HepG2 (cell line): ENCODE measurements at regions not wholly inside any gene's neighbourhood (a gene's known extent, or its start where the extent isn't known, plus 50 kb on each side); places are given as distances from the start of the nearest gene placed in this dataset.

ENCODE experiments used
- ATAC-seq: fragments of 200-7000 bp; cut with Tn5 transposase; 3 replicates; pipeline ENCODE4 v1.9.1; 2020; ENCODE audit warnings: mild to moderate bottlenecking, moderate library complexity
- BruUV-seq: library from RNA; stranded (reverse); fragments of 400-500 nt; replicated peaks from 2 replicates; lab custom pipeline; 2021; lab: Mats Ljungman, UMichigan
- CTCF ChIA-PET: fragments of 300-600 bp; formaldehyde crosslinking; extraction: SDS; loops from one replicate; lab custom pipeline; 2021; ENCODE audit warnings: low total read pairs, inconsistent platforms, low intra/inter-chr PET ratio; lab: Yijun Ruan, JAX
- POLR2A ChIA-PET: fragments of 350-600 bp; sonication (Branson Sonifier 250); formaldehyde crosslinking; loops from one replicate; lab custom pipeline; 2020; ENCODE audit warnings: antibody characterized with exemption, inconsistent platforms; lab: Yijun Ruan, JAX
- DNase-seq: peaks from one replicate; pipeline ENCODE4 v3.0.0-alpha.2; 2015; ENCODE audit warnings: low spot score
- FAIRE-seq: peaks from 3 replicates; lab custom pipeline; 2011; peaks lifted over from hg19 to GRCh38; lab: Jason Lieb, UNC
- H2AFZ ChIP-seq: one replicate; pipeline ENCODE4 v1.6.1; 2011; ENCODE audit warnings: low read length, inconsistent platforms
- H3K27ac ChIP-seq: fragments of 300-600 bp; 3 replicates; pipeline ENCODE4 v1.8.0; 2011; ENCODE audit warnings: mixed run types, mild to moderate bottlenecking, mixed read lengths, low read length, inconsistent platforms; ENCODE audit not compliant: insufficient read depth; ENCODE audit errors: extremely low read length
- H3K27me3 ChIP-seq, 2 experiments: fragments of 200-600 bp in 1 of 2; 2 replicates in 1 of 2; 3 replicates in 1 of 2; pipeline versions ENCODE4 v1.6.0 to v1.8.0; 2011; ENCODE audit warnings: low read length in 2 of 2, mild to moderate bottlenecking in 2 of 2, moderate library complexity in 2 of 2, inconsistent platforms in 1 of 2; ENCODE audit not compliant: insufficient read depth in 2 of 2, control insufficient read depth in 1 of 2
- H3K36me3 ChIP-seq, 2 experiments: fragments of 200-600 bp in 1 of 2; replicated peaks in 1 of 2; 2 replicates in 1 of 2; 3 replicates in 1 of 2; pipeline versions ENCODE4 v1.5.1 to v1.8.0; 2011; ENCODE audit warnings: low read length in 2 of 2, inconsistent platforms in 1 of 2; ENCODE audit not compliant: insufficient read depth in 2 of 2, control insufficient read depth in 1 of 2
- H3K4me1 ChIP-seq: 2 replicates; pipeline ENCODE4 v1.5.1; 2012; ENCODE audit warnings: low read length, inconsistent platforms; ENCODE audit not compliant: insufficient read depth
- H3K4me2 ChIP-seq: 2 replicates; pipeline ENCODE4 v1.6.0; 2011; ENCODE audit warnings: low read depth, low read length, inconsistent platforms
- H3K4me3 ChIP-seq, 3 experiments: fragments of 200-600 bp in 1 of 3; sonication (generic), shearing (Covaris generic) in 1 of 3; replicated peaks in 1 of 3; 2 replicates each; pipeline ENCODE4 v1.5.1; 2011 to 2016; ENCODE audit warnings: low read length in 3 of 3, inconsistent platforms in 2 of 3, low read depth in 2 of 3, mild to moderate bottlenecking in 2 of 3, control low read depth in 1 of 3, mixed read lengths in 1 of 3; ENCODE audit not compliant: insufficient read depth in 1 of 3
- H3K79me2 ChIP-seq: one replicate; pipeline ENCODE4 v1.6.1; 2011; ENCODE audit warnings: low read length, inconsistent platforms; ENCODE audit not compliant: insufficient read depth
- H3K9ac ChIP-seq: 2 replicates; pipeline ENCODE4 v1.6.0; 2011; ENCODE audit warnings: mild to moderate bottlenecking, low read depth, low read length, inconsistent platforms; ENCODE audit not compliant: insufficient read depth
- H3K9me3 ChIP-seq: 2 replicates; pipeline ENCODE4 v1.5.1; 2012; ENCODE audit warnings: mild to moderate bottlenecking, low read length
- H4K20me1 ChIP-seq: 2 replicates; pipeline ENCODE4 v1.6.0; 2011; ENCODE audit warnings: inconsistent platforms, mild to moderate bottlenecking, low read length, moderate library complexity; ENCODE audit not compliant: insufficient read depth
- HOXD1 ChIP-seq: sonication (generic); formaldehyde crosslinking; IDR thresholded peaks from 2 replicates; pipeline ENCODE4 v1.5.0; 2020; ENCODE audit warnings: missing genetic modification reagents
- NFIC ChIP-seq: IDR thresholded peaks from 2 replicates; pipeline ENCODE4 v1.6.1; 2012; ENCODE audit warnings: mild to moderate bottlenecking, low read length, inconsistent platforms
- POLR2AphosphoS2 ChIP-seq: IDR thresholded peaks from 2 replicates; pipeline ENCODE4 v1.6.1; 2011; ENCODE audit warnings: low read depth, low read length, improper control_type of control experiment
- RXRB ChIP-seq: IDR thresholded peaks from 2 replicates; pipeline ENCODE4 v1.6.1; 2016; ENCODE audit warnings: borderline replicate concordance, missing genetic modification reagents, missing compliant biosample characterization
- TARDBP ChIP-seq: sonication (generic); formaldehyde crosslinking; IDR thresholded peaks from 2 replicates; pipeline ENCODE4 v1.8.0; 2022; ENCODE audit warnings: mild to moderate bottlenecking, missing genetic modification reagents
- ZFP90 ChIP-seq: sonication (generic); formaldehyde crosslinking; IDR thresholded peaks from 2 replicates; pipeline ENCODE4 v1.8.0; 2022; ENCODE audit warnings: missing genetic modification reagents, mild to moderate bottlenecking, inconsistent platforms, borderline replicate concordance
- ZNF383 ChIP-seq: sonication (generic); formaldehyde crosslinking; IDR thresholded peaks from 2 replicates; pipeline ENCODE4 v1.4.0; 2020; ENCODE audit warnings: missing genetic modification reagents, mild to moderate bottlenecking, borderline replicate concordance
- ZNF44 ChIP-seq: sonication (generic); formaldehyde crosslinking; IDR thresholded peaks from 2 replicates; pipeline ENCODE4 v1.5.1; 2020; ENCODE audit warnings: mild to moderate bottlenecking, missing genetic modification reagents
- ZNF550 ChIP-seq: sonication (generic); formaldehyde crosslinking; IDR thresholded peaks from 2 replicates; pipeline ENCODE4 v1.4.0; 2020; ENCODE audit warnings: mild to moderate bottlenecking, missing genetic modification reagents, borderline replicate concordance
- ZNF616 ChIP-seq: sonication (generic); formaldehyde crosslinking; IDR thresholded peaks from 2 replicates; pipeline ENCODE4 v1.5.0; 2020; ENCODE audit warnings: low read depth, mild to moderate bottlenecking, missing genetic modification reagents
- WGBS: methylation state at CpG from one replicate; pipeline ENCODE4 v1.1.6; 2017; ENCODE audit warnings: low lambda C conversion rate; 5-methylcytosine and 5-hydroxymethylcytosine counted together
- in situ Hi-C: cut with HindIII; loops from 2 replicates; pipeline ENCODE4 v1.10.0; 2017; ENCODE audit warnings: low pct_unique_long_range_greater_than_20kb; ENCODE audit not compliant: extremely low pct_ligation_motif_present
- intact Hi-C: fragments of 100-400 bp; cut with micrococcal nuclease; formaldehyde crosslinking; loops from one replicate; pipeline ENCODE4 v1.10.0; 2022; ENCODE audit not compliant: unreplicated experiment
- TF ChIP-seq, protein P1 (sequence below): sonication (generic); formaldehyde crosslinking; IDR thresholded peaks from 2 replicates; pipeline ENCODE4; 2020; ENCODE audit warnings: missing genetic modification reagents, mild to moderate bottlenecking, borderline replicate concordance
- TF ChIP-seq, protein P2 (sequence below): sonication (generic); formaldehyde crosslinking; IDR thresholded peaks from 2 replicates; pipeline ENCODE4 v1.5.0; 2020; ENCODE audit warnings: missing genetic modification reagents, mild to moderate bottlenecking, borderline replicate concordance

DNA sequence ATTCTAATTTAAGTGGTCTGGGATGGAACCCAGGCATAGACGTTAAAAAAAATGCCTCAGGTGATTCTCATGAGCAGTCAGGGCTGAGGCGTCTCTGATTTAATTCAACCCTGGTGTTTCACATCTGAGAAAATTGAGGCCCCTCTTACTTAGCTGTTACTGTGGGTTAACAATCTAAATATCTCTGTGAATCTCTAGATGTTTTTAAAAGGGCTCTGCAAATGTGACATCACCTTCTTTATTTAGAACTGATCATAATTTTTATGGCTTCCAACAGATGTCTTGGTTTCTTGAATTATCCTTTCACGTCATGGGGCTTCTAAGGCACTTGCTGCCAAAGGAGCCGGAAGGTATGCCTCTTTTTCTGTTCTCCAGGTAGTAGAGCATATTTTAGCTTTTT, 76.1 kb upstream of the LIN7C start:
- Histone ChIP-seq H3K36me3 (no peaks in the 10 kb centered on the region), H3K9me3 (no peaks in the 10 kb centered on the region)
- intact Hi-C loops, result no loop called here
- POLR2A ChIA-PET, result no interaction called here
- WGBS, result 0% methylated on average over 4 of the region's 4 CpGs
- DNase-seq (no peak), FAIRE-seq (no peak)
- TF ChIP-seq ZFP90 (no peak), ZNF550 (CRISPR knock-in tag) (no peak), NFIC (no peak), ZNF44 (CRISPR knock-in tag) (no peak), ZNF616 (CRISPR knock-in tag) (no peak), TARDBP (CRISPR knock-in tag) (no peak), HOXD1 (CRISPR knock-in tag) (no peak), ZNF383 (CRISPR knock-in tag) (no peak), POLR2AphosphoS2 (no peak), RXRB (CRISPR knock-in tag) (no peak)
- TF ChIP-seq, protein P1, sequence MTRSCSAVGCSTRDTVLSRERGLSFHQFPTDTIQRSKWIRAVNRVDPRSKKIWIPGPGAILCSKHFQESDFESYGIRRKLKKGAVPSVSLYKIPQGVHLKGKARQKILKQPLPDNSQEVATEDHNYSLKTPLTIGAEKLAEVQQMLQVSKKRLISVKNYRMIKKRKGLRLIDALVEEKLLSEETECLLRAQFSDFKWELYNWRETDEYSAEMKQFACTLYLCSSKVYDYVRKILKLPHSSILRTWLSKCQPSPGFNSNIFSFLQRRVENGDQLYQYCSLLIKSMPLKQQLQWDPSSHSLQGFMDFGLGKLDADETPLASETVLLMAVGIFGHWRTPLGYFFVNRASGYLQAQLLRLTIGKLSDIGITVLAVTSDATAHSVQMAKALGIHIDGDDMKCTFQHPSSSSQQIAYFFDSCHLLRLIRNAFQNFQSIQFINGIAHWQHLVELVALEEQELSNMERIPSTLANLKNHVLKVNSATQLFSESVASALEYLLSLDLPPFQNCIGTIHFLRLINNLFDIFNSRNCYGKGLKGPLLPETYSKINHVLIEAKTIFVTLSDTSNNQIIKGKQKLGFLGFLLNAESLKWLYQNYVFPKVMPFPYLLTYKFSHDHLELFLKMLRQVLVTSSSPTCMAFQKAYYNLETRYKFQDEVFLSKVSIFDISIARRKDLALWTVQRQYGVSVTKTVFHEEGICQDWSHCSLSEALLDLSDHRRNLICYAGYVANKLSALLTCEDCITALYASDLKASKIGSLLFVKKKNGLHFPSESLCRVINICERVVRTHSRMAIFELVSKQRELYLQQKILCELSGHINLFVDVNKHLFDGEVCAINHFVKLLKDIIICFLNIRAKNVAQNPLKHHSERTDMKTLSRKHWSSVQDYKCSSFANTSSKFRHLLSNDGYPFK (CRISPR knock-in tag), result no peak
- TF ChIP-seq, protein P2, sequence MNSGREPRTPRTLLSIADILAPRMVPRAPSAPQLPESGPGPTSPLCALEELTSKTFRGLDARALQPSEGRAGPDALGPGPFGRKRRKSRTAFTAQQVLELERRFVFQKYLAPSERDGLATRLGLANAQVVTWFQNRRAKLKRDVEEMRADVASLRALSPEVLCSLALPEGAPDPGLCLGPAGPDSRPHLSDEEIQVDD (CRISPR knock-in tag), result no peak
- TF ChIP-seq, all 625 proteins: peak for 0
- no peak for ATAC-seq
- Histone ChIP-seq H3K4me2 (no peak overlapping the region), H3K27me3 (0 out of 5 replicates have a peak, but pooled peaks cover 0 to 3% of the 10 kb centered on the region in 2 experiments), H2AFZ (no peak overlapping the region), H3K4me1 (no peaks in the 10 kb centered on the region), H4K20me1 (no peaks in the 10 kb centered on the region), H3K9ac (no peak overlapping the region), H3K27ac (no peak overlapping the region), H3K79me2 (no peaks in the 10 kb centered on the region), H3K4me3 (no peak overlapping the region)
- no TSS peak for BruUV-seq
- in situ Hi-C loops, result no loop called here
- CTCF ChIA-PET, result no interaction called here
